Activated T-cell treated with anti-CD3 and anti-CD28 coated beads for 4 hours (primary cell): ENCODE measurements at regions not wholly inside any gene's neighbourhood (a gene's known extent, or its start where the extent isn't known, plus 50 kb on each side); places are given as distances from the start of the nearest gene placed in this dataset.
"Not testable (repeated sequence)": the region's sequence is repeated elsewhere in the genome, so short reads cannot be mapped to it uniquely, and the experiment has no call there.

Experiments used
- DNase-seq: peaks from one replicate; pipeline ENCODE4 v3.0.0-alpha.2; 2020

GRCh38 chr14:30270200-30271161 is 288.5 kb upstream of the G2E3 start:
- peak; percentile 29 for DNase-seq

GRCh38 chr14:30271811-30272323 is 287.1 kb upstream of the G2E3 start:
- no peak for DNase-seq

- no peak for DNase-seq
These were observed 285.8 kb upstream of the G2E3 start for GRCh38 chr14:30272848-30273832.

GRCh38 chr14:30275604-30276003 is 283.4 kb upstream of the G2E3 start:
- no peak for DNase-seq

GRCh38 chr14:30277268-30277667 is 281.7 kb upstream of the G2E3 start:
- no peak for DNase-seq

- not testable (repeated sequence) for DNase-seq
These were observed 280.1 kb upstream of the G2E3 start for GRCh38 chr14:30278856-30279255.

- no peak for DNase-seq
These were observed 275.0 kb upstream of the G2E3 start for GRCh38 chr14:30283822-30284446.

- no peak for DNase-seq
These were observed 274.1 kb upstream of the G2E3 start for GRCh38 chr14:30284808-30285207.

GRCh38 chr14:30287579-30288445 is 271.1 kb upstream of the G2E3 start:
- no peak for DNase-seq

GRCh38 chr14:30290001-30290400 is 269.0 kb upstream of the G2E3 start:
- DNase-seq, result no peak

- no peak for DNase-seq
These were observed 267.7 kb upstream of the G2E3 start for GRCh38 chr14:30291216-30291615.

GRCh38 chr14:30292541-30292940 is 266.4 kb upstream of the G2E3 start:
- no peak for DNase-seq

- no peak for DNase-seq
These were observed 263.0 kb upstream of the G2E3 start for GRCh38 chr14:30295980-30296379.

GRCh38 chr14:30296931-30297405 is 262.0 kb upstream of the G2E3 start:
- no peak for DNase-seq

- no peak for DNase-seq
These were observed 260.8 kb upstream of the G2E3 start for GRCh38 chr14:30297876-30298795.

GRCh38 chr14:30299915-30300314 is 259.0 kb upstream of the G2E3 start:
- DNase-seq, result no peak

- no peak for DNase-seq
These were observed 255.6 kb upstream of the G2E3 start for GRCh38 chr14:30303350-30303749.

GRCh38 chr14:30305346-30305745 is 253.6 kb upstream of the G2E3 start:
- no peak for DNase-seq

GRCh38 chr14:30309405-30309804 is 249.6 kb upstream of the G2E3 start:
- no peak for DNase-seq

- DNase-seq, result no peak
These were observed 246.7 kb upstream of the G2E3 start for GRCh38 chr14:30312214-30312613.
